ENCODE measurements at regions not wholly inside any gene's neighbourhood (a gene's known extent, or its start where the extent isn't known, plus 50 kb on each side); places are given as distances from the start of the nearest gene placed in this dataset.

DNA sequence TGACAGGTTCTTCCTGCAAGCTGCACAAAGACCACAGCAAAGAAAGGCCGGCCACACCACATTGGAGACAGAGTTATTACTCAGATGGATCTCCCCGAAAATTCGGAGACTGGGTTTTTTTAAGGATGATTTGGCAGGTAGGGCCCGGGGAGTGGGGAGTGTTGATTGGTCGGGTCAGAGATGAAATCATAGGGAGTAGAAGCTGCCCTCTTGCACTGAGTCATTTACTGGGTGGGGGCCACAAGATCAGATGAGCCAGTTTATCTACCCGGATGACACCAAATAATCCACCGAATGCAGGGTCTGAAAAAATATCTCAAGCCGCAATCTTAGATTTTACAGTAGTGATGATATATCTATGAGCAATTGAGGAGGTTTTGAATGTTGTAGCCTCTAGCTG lies 401.8 kb upstream of the FAT3 start:
- TF ChIP-seq, protein P1, sequence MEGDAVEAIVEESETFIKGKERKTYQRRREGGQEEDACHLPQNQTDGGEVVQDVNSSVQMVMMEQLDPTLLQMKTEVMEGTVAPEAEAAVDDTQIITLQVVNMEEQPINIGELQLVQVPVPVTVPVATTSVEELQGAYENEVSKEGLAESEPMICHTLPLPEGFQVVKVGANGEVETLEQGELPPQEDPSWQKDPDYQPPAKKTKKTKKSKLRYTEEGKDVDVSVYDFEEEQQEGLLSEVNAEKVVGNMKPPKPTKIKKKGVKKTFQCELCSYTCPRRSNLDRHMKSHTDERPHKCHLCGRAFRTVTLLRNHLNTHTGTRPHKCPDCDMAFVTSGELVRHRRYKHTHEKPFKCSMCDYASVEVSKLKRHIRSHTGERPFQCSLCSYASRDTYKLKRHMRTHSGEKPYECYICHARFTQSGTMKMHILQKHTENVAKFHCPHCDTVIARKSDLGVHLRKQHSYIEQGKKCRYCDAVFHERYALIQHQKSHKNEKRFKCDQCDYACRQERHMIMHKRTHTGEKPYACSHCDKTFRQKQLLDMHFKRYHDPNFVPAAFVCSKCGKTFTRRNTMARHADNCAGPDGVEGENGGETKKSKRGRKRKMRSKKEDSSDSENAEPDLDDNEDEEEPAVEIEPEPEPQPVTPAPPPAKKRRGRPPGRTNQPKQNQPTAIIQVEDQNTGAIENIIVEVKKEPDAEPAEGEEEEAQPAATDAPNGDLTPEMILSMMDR (IDR thresholded peaks at IDR 0.05), result no peak
- TF ChIP-seq SIN3A (IDR thresholded peaks at IDR 0.05; ENCODE audit: borderline replicate concordance, insufficient read depth, low read depth, low read length), result no peak
